ENCODE measurements at regions not wholly inside any gene's neighbourhood (a gene's known extent, or its start where the extent isn't known, plus 50 kb on each side); places are given as distances from the start of the nearest gene placed in this dataset.

DNA sequence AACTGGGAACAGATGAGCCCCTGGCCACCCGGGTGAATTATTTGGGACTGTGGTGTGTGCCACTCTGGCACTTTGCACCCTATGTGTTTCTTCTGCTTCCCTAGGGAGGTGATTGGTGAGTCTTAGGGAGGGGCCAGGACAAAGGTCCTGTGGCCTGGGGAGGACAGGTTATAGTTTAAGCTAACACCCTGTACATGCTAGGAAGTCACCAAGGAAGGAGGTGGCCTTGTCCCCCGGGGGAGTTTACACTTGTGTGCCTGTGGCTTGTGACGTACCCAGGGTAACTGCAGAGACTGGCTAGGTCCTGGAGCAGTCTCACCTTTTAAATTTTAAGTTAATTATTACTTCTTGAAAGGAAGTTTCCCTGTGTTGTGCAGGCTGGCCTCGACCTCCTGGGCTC lies 196.2 kb downstream of the BAMBI start:
- Histone ChIP-seq H3K4me3 (no peak overlapping the region), H3K27ac (no peak overlapping the region)
- TF ChIP-seq, protein P1, sequence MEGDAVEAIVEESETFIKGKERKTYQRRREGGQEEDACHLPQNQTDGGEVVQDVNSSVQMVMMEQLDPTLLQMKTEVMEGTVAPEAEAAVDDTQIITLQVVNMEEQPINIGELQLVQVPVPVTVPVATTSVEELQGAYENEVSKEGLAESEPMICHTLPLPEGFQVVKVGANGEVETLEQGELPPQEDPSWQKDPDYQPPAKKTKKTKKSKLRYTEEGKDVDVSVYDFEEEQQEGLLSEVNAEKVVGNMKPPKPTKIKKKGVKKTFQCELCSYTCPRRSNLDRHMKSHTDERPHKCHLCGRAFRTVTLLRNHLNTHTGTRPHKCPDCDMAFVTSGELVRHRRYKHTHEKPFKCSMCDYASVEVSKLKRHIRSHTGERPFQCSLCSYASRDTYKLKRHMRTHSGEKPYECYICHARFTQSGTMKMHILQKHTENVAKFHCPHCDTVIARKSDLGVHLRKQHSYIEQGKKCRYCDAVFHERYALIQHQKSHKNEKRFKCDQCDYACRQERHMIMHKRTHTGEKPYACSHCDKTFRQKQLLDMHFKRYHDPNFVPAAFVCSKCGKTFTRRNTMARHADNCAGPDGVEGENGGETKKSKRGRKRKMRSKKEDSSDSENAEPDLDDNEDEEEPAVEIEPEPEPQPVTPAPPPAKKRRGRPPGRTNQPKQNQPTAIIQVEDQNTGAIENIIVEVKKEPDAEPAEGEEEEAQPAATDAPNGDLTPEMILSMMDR (IDR thresholded peaks at IDR 0.05): no peak
- no peak for DNase-seq (ENCODE audit: low spot score)

DNA sequence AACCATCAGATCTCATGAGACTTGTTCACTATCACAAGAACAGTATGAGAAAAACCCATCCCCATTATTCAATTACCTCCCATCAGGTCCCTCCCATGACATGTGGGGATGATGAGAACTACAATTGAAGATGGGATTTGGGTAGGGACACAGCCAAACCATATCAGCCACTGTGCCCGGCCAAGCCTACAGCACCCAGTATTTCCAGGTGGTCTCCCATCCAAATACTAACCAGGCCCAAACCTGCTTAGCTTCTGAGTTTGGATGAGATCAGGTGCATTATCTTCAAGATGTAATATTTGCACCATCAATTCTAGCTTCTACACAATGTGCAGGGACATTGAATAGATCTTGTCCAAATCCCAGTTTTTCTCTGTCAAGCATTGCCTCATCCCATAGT lies 196.9 kb downstream of the BAMBI start:
- no peak for DNase-seq (ENCODE audit: low spot score)
- TF ChIP-seq, protein P1 (IDR thresholded peaks at IDR 0.05): no peak
- H3K27ac ChIP-seq: no peak overlapping the region
- no peak overlapping the region for H3K4me3 ChIP-seq

DNA sequence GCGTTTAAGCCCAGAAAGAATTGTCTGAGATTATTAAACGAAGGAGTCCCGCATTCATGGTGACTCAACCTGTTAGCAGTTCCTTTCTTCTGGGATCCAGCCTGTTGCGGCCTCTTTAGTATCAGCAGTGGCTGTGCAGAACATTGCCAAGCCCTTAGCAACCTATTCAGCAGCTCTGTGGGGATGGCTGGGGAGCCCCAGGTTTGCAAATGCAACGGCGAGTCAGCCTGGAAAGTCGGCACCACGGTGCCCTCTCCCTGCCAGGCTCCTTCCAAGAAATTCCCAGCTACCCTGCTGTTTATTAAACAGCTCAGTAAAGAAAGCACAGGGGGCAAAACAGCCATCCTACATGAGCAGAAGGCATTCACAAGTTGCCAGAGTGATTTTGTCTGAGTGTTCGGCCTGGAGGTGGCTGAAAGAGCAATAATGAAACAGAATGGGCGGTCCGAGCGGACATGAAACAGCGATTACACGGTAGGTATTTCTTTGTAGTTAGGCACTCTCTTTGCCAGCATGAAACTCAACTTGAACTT lies 198.3 kb downstream of the BAMBI start:
- TF ChIP-seq, protein P1 (IDR thresholded peaks at IDR 0.05): no peak
- DNase-seq (ENCODE audit: low spot score): no peak
- Histone ChIP-seq H3K27ac (no peak overlapping the region), H3K4me3 (no peak overlapping the region)

DNA sequence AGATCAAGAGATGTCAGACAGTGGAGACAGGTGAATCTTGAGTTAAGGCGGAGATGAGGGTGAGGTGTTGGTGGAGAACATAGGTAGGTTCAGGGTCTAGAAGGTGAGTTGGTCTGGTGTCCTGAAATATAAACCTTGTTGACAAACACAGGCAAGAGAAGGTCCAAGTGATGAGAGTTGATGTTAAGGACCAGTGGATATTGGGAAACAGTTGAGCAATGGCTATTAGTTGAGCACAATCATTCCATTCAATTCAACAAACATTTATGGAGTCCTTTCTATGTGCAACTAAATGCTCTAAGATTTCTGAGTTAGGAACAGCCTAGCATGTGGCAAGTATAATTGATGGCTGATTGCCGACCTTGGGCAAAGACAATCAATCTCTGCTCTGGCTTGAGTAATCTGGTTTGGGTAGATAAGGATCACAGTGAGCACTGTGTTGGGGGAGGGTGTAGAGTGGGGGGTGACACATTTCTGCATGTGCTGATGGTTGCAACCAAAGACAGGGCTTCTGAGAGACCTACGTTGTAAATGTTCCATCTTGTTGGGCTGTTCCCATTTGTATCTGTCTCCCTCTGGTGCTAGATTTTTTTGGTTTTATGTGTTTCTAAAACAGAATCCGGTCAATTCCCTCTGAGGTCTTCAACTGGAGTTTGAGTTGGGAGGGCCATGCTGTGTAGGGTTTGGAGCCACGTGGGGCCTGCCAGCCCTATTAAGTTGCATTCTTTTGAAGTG lies 201.1 kb downstream of the BAMBI start:
- TF ChIP-seq, protein P1 (IDR thresholded peaks at IDR 0.05): no peak
- no peak for DNase-seq (ENCODE audit: low spot score)
- no peak overlapping the region for H3K27ac ChIP-seq

DNA sequence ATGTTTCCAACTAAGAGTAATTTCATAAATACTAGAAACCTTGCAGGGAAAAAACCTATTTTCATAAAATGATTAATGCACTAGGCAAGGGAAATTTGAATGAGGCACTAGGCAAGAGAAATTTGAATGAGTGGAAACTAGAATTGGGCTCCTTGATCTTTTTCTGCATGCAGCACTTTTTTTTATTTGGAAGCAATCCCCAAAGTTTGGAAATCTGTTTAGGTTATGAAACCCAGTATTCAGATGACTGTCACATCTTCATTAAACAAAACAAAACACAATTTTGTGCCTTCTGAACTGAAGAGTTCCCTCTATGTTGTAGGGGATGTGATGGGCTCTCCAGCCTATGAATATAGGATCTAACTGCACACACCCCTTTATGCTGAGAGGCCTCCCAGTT lies 201.9 kb downstream of the BAMBI start:
- peak overlapping the region; percentile 70 to 88 for H3K27ac ChIP-seq
- H3K4me3 ChIP-seq: no peak overlapping the region
- no peak for DNase-seq (ENCODE audit: low spot score)
- TF ChIP-seq, protein P1 (IDR thresholded peaks at IDR 0.05): no peak

More for the DNA sequence above, 201.1 kb downstream of the BAMBI start:
- no peak overlapping the region for H3K4me3 ChIP-seq

DNA sequence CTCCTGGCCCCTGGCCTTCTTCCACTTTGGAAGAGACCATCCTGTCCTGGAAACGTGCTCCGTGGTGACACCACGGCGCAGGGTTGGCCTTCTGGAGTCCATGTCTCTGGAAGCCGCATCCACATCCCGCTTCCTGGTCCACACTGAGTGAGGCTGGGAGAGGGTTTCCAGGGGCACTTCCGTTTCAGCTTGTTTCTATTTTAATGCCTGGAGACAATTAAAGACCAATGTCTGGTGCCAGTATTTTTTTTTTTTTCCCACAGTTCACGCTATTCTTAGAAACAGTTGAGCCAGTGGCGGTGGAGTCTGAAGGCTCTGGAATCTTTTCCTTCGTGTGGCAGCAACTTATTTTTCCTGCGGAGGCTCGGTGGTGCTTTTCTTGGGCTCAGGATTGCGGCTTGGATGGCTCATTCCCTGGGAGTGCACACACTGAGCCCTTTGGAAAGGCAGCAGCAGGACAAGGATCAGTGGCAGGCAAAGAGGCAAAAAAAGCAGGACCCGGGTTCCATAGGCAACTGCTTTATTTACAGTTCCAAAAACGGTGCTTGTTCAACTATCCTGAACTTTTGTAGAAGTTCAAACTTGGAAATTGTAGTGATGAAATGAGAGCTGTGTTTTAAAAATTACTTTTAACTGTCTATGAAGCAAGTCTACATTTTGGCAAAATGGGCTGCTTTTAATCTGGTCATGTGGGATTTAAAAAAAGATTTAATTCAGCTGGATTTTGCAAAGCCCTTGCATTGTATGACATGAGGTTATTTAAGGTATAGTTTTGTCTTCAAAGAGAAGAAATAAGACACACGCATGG lies 202.8 kb downstream of the BAMBI start:
- peak; percentile 80 for DNase-seq (ENCODE audit: low spot score)
- peak overlapping the region; percentile 43 for H3K4me3 ChIP-seq
- peak overlapping the region; percentile 70 to 88 for H3K27ac ChIP-seq
- TF ChIP-seq, protein P1 (IDR thresholded peaks at IDR 0.05): no peak
